ENCODE measurements at regions not wholly inside any gene's neighbourhood (a gene's known extent, or its start where the extent isn't known, plus 50 kb on each side); places are given as distances from the start of the nearest gene placed in this dataset.
A peak's percentile ranks its signal among the peaks of the same experiment; 100 is the strongest.

- peak; percentile 48 for DNase-seq
Measured at GRCh38 chr7:26101361-26102151, 50.4 kb upstream of the NFE2L3 start.

DNA sequence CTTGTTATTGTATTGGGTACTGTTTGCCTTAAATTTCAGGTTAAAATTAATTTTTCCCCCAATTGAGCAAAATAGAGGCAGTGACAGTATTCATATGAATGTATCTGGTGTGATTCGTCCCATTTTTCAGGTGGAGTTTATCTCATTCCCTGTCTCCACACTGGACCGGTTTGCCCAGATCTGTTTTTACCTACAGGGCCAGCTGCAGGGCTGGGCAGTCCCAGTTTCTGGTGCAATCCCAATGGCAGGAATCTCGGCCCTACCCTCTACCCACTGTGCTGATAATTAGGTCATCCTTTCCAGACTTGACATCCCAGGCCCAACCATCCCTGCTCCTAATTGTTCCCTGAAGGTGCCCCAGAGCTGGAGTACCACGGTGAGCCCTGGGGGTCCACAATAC, 49.8 kb upstream of the NFE2L3 start:
- no peak for DNase-seq
